ENCODE measurements at regions not wholly inside any gene's neighbourhood (a gene's known extent, or its start where the extent isn't known, plus 50 kb on each side); places are given as distances from the start of the nearest gene placed in this dataset.

DNA sequence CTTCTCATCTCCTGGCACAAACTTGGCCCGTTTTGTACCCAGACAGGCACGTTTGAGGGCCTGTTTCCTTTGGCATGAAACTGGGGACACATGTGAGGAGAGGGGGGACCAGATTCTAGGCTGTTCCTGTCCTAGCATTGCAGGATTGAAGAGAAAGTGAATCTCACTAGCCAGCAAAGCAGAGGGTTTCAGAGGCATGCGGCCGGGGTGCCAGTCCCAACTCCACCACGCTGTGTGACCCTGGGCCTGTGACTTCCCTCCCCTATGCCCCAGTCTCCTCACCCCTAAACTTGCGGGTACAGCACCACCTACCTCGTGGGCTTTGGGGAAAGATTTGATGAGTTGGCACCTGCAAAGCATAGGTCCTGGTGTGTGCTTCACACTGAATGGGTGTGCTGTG is 53.5 kb upstream of the CIBAR2 start:
- TF ChIP-seq EZH2 (IDR thresholded peaks at IDR 0.05; ENCODE audit: insufficient read depth, poor library complexity, severe bottlenecking) = no peak
- no peak for TF ChIP-seq EZH2phosphoT487 (IDR thresholded peaks at IDR 0.05; ENCODE audit: insufficient read depth, low read depth)
